Amniotic stem cell (primary cell): ENCODE measurements at regions not wholly inside any gene's neighbourhood (a gene's known extent, or its start where the extent isn't known, plus 50 kb on each side); places are given as distances from the start of the nearest gene placed in this dataset.

Experiments
- DNase-seq: peaks from one replicate; lab custom pipeline; 2025; lab: John Stamatoyannopoulos, UW

DNA sequence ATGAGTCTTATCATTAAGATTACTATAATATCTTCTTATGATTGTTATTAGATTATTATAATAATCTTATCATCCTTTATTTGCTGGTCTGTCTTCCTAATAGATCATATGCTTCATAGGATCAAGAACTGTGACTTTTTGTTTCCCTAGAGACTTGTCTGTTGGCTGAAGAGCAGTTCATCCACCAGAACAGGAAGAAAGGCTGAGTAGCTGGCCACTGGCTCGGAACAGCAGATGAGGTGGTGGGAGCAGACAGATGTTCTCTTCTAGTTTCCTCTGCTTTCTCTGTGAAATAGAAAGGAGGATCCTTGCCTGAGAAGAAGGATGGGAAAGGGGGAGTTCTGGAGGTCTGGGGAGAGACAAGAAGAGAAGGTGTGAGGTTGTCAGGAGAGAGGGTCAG, 120.0 kb downstream of the CCNA1 start:
- no peak for DNase-seq

- DNase-seq = no peak
Measured at GRCh38 chr13:36553491-36553890, 120.3 kb upstream of the SERTM1 start.

DNA sequence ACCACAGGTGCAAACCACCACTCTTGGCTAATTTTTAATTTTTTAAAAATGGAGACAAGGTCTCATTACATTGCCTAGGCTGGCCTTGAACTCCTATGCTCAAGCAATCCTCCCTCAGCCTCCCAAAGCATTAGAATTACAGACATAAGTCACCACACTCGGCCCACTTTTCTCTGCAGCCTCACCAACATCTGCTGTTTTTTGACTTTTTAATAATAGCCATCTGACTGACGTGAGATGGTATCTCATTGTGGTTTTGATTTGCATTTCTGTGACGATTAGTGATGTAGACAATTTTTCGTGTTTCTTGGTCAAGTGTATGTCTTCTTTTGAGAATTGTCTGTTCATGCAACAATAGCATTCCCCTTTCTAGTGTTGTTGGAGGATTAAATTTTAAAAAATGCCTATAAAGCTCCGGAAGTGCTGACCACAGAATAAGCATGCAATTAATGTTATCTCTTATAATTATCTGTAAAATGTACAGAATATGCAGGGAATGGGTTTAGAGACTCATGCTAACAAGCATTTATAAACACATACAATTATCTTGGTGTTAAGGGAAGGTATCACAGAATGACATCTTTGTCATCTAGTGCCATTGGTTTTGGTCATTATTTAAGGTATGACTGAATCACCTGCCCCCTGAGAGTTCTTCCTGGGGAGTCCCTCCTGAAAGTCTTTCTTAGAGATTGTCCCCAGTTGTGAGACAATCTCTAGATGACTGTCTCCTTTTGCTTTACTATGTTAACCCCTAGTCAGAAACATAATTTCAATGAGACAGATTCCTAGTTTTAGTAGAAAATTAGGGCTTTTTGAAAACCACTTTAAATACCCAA, 118.5 kb upstream of the SERTM1 start:
- no peak for DNase-seq

DNA sequence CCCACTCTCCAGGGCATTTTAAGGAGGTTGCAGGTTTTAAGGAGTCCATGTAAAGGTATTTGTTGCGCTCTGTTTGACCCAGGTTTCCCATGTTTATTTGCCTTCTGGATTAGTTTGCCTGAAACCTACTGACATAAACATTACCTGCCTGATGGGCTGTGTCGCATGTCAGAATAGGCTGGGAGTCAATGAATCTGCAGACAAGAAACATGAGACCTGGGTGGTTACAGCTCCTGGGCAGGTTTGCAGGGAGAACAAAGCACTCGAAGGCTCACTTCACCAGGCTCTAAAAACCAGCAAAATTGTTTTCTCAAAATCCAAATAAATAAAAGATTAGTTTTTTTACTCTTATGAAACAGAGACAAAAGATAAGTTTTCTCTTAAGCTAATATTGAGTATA, 114.4 kb upstream of the SERTM1 start:
- DNase-seq = no peak

GRCh38 chr13:36567485-36567884, 106.3 kb upstream of the SERTM1 start:
- no peak for DNase-seq

GRCh38 chr13:36570489-36570888, 103.3 kb upstream of the SERTM1 start:
- no peak for DNase-seq

DNA sequence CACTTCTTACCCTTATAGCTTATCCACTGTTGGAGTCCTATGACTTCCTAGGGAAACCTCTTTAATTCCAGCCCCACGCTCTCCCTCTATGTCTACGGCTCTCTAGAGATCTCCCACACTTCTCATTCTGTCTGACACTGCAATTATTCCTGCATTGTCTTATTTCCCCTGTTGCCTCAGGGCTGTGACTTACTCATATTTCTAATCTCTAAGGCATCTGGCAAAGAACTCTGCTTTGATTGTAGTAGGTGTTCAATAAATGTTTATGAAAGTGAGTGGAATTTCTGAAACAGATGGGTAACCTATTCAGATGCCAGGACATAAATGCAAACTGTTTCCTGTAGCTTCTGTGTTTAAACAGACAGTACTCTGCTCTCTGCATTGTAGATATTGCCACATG, 102.4 kb upstream of the SERTM1 start:
- no peak for DNase-seq

- no peak for DNase-seq
Measured at GRCh38 chr13:36582977-36583376, 90.8 kb upstream of the SERTM1 start.

DNA sequence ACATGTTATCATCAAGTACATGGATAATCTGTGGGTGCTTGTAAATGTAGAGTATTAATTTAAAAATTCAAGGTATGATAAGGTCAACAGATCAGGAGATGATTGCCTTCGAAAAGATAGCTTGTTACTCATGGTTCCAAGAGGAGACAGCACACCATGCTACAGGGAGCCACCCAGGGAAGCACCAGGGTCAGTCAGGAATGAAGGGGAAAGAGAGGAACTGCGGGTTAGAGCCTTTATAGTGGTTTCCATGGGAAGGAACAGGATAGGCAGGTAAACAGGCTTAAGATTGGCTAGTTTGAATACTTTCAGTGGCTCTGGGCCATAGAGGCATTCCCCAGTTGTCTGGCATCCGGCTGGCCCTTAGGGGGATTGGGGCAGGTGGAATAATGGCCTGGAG, 74.2 kb upstream of the SERTM1 start:
- DNase-seq = no peak

DNA sequence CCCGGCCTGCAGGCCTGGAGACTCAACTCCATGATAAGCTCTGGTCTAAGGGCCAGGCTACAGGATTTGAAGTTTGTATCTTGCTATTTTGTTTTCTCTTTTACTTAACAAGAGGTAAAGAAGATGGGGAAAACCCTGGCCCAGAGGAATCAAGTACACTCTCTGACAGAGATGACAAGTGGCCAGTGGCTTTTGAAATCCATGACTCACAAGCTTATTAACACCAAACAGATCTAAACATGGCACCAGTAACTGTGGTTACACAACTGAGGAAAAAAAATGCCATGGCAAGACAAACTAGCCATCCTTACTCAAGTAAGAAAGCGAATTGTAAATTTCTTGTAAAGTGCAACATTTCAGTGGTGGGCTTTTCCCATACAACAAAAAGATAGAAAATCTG, 72.6 kb upstream of the SERTM1 start:
- DNase-seq = no peak

- no peak for DNase-seq
Measured at GRCh38 chr13:36606060-36606459, 67.8 kb upstream of the SERTM1 start.

- DNase-seq = no peak
Measured at GRCh38 chr13:36608474-36608873, 65.3 kb upstream of the SERTM1 start.

- no peak for DNase-seq
Measured at GRCh38 chr13:36612230-36612629, 61.6 kb upstream of the SERTM1 start.

- DNase-seq = no peak
Measured at GRCh38 chr13:36616706-36617105, 57.1 kb upstream of the SERTM1 start.

GRCh38 chr13:36619535-36619934, 54.3 kb upstream of the SERTM1 start:
- DNase-seq = no peak
